ENCODE measurements at regions not wholly inside any gene's neighbourhood (a gene's known extent, or its start where the extent isn't known, plus 50 kb on each side); places are given as distances from the start of the nearest gene placed in this dataset.
A peak's percentile ranks its signal among the peaks of the same experiment; 100 is the strongest.

DNA sequence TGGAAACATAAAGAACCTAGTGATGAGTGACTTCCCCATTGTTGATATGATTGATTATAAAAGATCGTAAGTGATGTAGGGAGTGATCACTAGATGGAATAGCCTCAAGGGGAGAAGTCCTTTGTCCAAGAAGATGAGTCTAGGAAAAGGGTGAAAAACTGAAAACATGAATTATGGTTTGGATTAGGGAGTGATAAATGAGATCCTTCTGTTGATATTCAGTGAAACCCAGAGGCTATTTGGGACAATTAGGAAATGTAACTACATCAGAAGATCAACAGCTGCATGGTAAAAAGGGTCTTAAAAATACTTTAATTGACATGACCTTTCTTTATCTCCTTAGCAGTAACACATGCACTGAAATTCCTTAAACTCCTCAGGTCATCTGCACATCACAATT is 124.0 kb upstream of the UNC5C start:
- DNase-seq (ENCODE audit: low spot score), result no peak

DNA sequence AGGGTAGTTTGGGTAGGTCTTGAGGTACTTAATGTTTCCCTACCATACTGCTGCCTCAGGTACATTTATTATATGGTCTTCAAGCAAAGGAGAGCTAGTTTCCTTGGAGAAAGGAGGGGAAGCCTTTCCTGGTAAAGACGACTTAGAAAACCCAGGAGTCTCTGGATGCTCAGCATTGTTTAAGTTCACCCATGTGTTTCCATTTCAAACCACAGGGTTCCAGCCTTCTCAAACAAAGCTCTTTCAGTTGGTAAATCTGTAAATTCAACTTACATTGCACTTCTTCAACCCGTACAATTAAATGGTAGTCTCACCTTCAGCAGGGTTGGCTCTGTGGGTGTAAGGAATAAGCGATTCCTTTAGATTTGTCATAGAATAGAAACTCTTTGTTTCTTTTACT is 111.9 kb upstream of the UNC5C start:
- no peak for DNase-seq (ENCODE audit: low spot score)

DNA sequence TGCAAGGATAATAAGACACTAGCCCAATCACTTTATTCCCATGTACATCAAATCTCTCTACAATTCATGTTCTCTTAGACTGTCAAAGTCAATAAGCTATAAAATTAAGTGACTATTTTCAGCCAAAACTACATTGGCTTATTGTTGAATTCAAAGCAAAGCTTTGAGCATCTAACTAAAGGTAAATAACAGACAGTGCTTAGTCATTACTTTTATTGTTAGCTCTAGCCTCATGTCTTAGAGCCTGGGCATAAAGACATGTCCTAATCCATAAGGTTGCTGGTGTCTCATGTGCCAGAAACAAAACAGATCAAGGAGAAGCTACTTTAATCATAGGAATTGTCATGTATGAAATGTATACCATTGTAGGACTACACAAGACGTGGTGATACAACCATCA is 103.1 kb upstream of the UNC5C start:
- no peak for DNase-seq (ENCODE audit: low spot score)

DNA sequence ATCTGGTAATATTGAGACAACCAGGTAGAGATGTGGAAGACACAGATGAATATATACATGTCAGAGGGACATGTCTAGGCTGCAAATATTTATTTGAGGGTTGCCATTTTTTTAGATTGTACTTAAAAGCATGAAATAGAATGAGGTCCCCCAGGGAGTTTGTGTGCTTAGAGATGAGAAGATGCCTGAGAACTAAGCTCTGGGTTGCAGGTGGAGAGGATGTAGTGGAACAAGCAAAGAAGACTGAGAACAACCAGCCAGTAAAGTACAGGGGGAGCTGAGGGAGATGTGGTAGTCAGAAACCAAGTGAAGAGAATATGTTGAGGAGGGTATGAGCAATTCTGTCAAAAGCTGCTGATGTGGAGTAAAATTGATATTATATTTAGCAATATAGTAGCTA is 95.6 kb upstream of the UNC5C start:
- DNase-seq (ENCODE audit: low spot score), result no peak

DNA sequence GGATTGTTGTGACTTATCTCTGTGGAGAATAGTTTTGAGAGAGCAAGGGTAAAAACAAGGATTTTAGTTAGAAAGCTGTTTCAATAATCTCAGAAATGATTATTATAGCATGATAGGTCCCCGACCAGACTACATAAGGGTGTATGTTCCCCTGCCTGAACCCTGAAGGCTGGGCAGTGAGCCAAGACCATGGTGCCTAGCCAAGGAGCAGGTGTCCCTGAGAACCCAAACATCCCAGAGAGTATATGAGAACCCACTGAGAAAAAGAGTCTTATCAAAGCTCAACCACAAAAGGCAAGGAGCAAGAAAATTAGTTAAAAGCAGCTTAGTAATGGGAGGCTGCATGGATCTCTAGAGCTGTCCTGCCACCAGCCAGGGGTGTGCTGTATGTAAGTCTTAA is 94.9 kb upstream of the UNC5C start:
- DNase-seq (ENCODE audit: low spot score), result no peak

DNA sequence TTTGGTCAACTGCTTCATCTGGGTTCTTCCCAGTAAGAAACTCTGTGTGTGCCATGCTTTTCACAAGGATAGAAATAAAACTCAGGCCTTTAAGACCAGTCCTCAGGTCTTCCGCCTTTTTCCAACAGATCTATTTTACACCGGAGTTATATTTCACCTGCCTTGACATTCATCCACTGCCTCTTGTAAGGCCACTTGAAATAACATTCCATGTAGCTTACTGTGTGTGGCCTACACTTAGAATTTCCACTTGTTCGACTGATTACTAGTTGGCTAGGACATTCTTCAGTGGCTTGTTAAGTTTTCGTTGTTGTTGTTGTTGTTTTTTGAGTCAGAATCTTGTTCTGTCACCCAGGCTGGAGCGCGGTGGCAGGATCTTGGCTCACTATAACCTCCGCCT is 92.8 kb upstream of the UNC5C start:
- no peak for DNase-seq (ENCODE audit: low spot score)

DNA sequence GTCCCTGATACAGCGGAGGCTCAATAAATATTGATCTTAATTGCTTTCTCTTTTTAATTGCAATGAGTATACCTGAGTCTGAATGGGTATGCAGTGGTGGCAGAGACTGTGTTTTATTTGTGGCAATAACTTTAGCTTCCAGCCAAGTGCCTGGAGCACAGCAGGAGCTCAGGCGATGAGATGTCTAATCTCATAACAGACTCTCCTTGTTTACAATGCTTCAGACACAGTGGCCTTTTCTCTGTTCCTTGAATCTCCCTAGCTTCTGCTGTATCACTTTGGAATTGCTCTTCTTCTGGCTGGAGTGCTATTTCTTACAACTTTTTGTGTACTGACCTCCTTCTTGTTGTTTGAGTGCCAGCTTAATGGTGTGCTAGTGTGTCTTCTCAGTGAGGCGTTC is 91.5 kb upstream of the UNC5C start:
- no peak for DNase-seq (ENCODE audit: low spot score)

DNA sequence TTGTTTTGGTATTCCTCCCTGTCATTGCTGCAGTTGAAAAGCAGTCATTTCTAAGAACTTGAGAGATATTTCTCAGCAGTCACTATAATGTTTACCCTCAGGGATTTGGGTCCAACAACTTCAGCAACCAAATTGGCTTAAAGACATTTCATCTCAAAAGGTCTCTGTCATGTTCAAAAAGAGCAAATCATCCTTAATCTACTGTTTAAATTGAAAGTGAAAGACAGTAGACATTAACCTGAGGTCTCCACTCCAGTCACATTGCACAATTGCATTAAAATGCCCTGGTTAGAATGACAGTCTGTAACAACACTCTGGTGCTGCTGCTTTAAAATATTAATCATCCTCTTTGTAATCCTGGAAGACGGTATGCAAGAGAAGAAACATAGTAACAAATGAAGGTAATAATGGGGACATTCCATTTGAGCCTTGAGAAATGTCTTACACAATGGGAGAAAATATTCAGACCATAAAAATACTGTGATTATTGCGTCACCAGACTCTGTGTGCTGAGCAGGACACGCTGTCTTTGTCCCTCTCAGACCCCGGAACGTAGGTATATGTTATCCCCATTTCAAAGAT is 90.2 kb upstream of the UNC5C start:
- DNase-seq (ENCODE audit: low spot score), result no peak

DNA sequence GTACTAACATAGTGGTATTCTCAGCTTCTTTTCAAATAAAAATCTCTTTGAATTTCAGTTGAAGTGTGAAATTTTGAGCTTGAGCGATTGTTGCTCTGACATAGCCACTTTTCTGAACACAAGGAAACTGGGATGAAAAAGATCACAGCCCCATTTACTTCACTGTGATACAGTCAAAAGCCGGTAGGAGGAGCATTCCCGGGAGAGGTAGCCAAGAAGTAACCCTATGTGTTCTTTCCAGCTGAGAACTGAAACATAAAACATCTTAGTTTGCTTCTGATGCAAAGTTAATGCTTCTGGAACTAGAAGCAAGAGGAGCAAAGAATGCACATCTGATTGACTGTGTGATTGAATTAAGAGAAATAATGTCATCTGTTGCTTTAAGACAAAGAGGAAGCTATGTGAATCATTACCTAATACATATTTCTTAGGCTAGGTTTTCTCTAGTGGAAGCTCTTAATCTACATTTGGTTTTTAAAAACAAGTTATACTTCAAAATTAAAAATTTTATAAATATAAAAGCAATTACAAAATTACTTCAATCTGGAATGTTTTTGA is 88.3 kb upstream of the UNC5C start:
- DNase-seq (ENCODE audit: low spot score), result peak; percentile 54

DNA sequence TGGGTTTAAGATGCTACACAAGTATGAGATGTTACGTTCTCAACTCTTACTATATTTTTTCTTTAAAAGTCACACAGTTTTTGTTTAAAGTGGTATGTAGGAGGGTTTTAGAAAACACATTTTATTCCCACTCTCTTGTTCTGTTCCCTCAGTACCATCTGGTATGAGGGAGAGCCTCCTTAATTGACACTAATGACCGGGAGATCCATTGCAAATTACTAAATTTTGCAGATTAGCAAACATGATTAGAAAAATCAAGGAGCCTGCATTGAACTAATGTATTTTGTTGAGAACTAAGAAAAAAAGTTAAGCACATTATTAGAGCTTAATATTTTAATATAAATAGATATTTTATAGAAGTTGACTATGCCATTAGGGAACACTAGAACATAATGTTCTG is 87.3 kb upstream of the UNC5C start:
- no peak for DNase-seq (ENCODE audit: low spot score)

DNA sequence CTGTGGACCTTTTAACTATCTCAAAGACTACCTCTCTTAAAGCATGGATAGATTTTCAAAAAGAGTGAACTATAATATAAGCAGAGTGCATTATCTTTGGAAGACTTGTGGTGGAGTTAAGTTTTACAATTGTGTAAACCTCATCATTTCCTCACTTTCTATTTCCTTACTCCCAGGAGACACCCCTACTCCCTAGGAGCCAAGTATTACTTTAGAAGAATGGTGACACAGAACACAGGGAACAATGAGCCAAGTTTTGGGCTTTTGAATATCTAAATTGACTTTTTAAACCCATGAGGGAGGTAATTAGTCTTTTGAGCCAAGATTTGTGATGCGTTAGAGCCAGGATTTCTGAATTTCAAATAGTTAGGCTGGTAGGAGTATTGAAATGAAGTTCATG is 78.9 kb upstream of the UNC5C start:
- DNase-seq (ENCODE audit: low spot score), result no peak

DNA sequence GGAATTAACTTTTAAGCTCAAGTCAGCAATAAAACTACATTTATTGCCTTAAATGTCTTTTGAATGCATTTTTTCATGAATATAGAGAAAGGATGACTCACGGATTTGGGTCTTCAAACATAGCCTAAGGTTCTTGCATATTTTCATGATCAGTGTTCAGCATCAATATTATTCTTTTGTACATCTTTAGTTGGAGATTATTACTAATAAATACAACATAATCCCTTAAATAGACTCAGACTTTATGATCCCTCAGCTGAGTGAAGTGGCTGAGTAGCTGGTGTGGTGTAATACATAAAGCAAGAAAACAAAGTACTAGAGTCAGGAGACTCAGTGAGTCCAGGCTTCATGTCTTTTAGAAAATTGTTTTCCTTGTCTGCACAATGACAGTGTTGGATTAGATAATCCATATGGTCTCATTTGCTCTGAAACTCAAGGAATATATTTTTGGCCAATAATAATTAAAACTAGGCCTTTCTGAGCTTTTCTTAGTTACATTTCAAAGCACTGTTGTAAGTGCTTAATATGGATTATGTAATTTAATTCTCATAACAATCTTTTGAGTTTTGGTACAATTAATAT is 78.3 kb upstream of the UNC5C start:
- no peak for DNase-seq (ENCODE audit: low spot score)

DNA sequence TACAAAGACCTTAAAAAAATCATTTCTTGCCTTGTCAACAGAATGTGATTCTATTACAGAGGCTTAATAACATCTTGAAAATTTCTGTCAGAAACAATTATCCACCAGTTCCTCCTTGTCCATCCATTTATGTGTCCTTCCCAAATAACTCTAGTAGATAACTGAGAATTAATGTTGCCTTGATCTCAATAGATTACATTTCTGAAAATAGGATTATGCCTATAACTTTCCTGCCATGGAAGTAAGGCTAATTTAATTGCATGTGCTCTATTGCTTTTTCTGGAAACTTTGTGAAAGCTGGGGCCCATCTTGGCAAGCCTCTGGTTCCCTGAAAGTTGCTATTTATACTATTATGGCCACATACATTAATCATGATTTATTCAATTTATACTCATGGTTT is 76.2 kb upstream of the UNC5C start:
- DNase-seq (ENCODE audit: low spot score), result no peak

DNA sequence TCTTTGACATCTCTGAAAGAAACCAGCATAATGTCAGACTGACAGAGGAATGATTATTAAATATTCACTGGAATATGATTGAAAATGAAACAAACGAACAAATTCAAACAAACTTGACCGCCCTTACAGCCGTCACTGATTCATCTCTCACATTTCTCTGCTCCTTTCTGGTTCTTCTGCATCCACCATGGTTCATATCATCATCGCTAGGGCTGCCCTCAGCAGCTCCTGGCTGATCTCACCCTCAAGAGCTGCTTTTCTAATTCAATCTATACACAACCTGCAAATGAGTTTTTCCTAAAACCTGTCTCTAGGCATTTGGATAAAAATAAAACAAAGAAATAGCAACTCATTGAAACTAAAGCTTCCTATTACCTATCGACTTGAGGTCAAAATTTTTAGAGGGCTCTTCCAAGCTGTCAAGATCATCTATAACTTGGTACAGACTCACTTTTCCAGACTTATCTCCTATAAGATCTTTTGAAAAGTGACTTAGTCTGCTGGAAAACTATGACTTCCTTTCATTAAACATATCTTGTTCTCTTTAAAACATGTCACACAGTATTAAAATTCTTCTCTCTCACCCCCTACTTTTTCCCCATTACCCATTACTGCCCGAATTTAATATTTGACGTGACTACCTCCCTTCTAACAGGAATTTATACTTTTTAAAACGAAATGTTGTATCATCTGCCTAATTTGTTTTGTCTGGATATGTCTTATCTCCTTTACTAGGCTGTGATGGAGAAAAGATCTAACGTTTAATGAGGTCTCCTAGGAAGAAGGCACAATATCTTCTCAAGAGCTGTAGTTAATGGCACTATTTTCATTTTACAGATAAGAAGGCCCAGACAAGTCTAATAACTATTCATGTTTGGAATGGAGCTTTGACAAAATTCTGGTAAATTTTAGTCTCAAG is 71.0 kb upstream of the UNC5C start:
- DNase-seq (ENCODE audit: low spot score), result no peak

DNA sequence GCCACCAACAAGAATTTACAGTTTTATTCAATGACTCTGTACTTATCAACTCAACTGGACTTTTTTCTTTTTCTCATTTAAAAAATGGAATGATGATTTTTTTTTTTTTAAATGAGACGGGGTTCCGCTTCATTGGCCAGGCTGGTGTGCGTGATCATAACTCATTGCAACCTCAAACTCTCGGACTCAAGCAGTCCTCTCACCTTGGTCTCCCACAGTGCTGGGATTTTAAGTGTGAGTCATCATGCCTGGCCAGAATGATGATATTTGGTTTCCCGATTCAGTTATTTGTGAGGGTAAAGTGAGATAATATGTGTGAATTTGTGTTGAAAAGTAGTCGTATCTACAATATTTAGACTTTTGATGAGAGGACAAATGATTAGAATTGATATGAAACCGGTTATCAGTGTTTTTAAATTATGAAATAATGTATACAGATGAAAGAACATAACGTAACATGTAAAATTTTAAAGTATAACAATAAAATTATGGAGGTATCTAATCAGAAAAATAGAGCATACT is 66.0 kb upstream of the UNC5C start:
- DNase-seq (ENCODE audit: low spot score), result no peak

DNA sequence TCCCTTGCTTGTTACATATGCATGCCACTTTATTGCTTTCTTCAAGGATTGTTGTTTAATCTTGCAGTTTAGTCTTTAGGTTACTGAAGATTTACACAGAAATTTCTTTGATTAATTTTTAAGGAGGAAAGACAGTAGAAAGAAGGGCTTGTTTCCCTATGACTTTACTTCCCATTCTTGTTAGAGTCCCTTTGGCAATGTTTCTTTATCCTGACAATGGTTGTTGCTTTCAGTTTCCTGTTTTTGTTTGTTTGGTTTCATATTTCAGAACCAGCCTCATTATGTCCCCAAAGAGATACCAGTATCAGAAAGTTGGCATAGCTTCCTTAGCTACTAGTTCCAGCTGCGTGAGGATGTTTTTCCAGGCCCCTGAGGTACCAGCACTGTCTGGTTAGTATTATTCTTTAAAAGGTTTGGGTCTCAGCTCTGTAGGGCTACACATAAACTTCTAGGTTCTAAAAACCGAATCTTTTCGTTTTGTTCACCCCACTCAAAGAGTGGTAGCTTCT is 61.3 kb upstream of the UNC5C start:
- DNase-seq (ENCODE audit: low spot score), result no peak

DNA sequence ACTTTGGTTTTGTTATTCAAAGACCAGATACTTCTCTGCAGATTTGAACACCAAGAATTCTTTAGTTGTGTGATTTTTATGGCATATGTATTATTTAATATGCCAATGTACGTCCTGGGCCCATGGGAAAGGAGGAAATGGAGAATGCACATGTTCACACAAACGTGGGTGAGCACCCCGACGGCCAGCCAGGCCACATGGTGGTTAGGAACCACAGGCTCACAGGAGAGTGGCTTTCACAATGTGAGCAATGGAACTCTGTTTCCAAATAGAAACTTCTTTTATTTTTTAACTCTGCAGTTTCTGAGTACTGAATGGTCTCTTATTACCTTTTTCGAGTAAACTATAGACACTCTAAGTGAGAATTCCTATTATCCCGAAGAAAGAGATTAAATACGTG is 58.0 kb upstream of the UNC5C start:
- DNase-seq (ENCODE audit: low spot score), result no peak

DNA sequence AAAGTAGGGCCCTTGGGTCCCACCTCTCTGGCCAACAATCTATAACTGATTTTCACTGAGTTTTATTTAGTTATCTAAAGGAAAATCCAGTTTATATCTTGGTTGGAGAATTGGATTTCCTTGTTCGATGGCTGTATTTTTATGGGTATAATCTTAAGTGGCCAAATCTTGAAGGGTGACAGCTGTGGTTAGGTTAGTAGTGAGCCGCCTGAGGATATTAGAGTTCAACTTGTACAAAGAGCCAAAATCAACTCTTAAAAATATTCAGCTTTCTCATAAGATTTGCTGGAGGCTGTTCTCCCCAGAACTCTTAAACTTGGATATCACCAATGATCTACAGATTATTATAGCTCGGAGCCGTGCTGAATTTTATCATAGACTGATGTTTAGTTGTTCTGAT is 54.6 kb upstream of the UNC5C start:
- DNase-seq (ENCODE audit: low spot score), result no peak

DNA sequence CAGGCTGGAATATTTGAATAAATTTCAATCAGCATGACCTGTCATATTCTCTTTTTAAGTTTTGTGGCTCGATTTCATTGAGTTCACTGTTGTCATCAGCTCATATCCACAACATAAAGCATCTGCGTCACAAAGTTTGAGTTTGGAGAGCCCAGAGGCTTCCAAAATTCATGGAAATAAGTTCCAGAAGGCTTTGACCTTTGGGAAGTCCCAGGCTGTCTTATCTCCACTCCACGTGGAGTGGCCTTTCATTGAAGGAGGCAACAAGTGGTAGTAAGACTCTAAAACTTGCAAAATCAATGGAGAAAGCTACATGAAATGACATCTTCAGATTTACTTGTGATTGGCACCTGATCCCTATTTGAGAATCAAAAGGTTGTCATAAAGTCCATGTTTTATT is 54.1 kb upstream of the UNC5C start:
- DNase-seq (ENCODE audit: low spot score), result no peak

DNA sequence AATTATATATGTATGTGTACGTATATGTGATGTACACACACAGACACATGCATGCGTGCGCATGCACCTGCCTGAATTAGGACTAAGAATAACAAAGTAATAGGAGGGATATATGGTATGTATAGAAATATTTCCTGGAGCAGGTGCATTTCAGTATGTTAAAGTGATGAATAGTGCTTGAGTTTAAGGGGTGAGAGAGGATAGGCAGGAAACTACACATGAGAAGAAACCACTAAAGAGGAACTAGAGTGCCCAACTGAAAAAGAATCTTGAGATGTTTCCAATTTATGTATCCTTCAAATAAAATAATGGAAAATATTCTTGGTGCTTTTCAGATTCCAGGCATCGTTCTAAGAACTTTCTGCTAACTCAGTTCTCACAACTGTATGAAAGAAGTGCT is 52.6 kb upstream of the UNC5C start:
- DNase-seq (ENCODE audit: low spot score), result no peak

DNA sequence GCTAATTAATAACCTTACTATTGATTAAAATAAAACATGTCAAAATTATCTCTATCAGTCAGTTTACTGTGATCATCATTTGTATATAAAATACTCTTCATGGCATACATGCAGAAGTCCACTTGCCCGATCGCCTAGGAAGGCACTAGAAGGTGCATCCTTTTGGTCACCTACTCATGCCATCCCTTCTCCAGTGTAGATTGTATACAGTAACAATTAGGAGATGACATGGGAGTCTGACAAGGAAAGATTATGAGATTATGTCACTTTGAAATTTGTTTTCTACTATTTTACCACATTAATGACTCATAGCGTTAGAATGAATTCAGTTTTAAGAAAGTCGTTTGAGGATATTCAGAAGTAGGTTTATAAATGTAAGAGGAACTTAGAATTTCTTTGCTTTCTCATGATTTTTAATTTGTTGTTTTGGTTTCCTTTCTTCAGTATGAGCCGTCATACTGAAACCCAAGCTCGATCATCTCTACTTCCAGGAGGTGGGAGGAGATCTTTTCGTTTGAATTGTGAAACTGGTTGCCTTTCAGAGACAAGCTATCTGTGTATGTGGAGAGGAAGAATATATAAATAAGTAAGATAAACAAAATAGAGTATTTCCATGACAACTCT is 51.1 kb upstream of the UNC5C start:
- no peak for DNase-seq (ENCODE audit: low spot score)

Measured in HT-29 (cell line).